Naive B cell (primary cell): ENCODE measurements at regions not wholly inside any gene's neighbourhood (a gene's known extent, or its start where the extent isn't known, plus 50 kb on each side); places are given as distances from the start of the nearest gene placed in this dataset.

Experiments
- ATAC-seq, 2 donors: fragments of 150-1000 bp; cut with Tn5 transposase; 2 replicates each; pipeline ENCODE4 v1.10.0; 2021; ENCODE audit warnings: low read depth in 2 of 2, mild to moderate bottlenecking in 2 of 2, moderate library complexity in 2 of 2
- DNase-seq: peaks from one replicate; pipeline ENCODE4 v3.0.0; 2022
- H3K27ac Mint-ChIP-seq, 6 donors: one replicate each; pipeline ENCODE4 v1.8.0; 2020 to 2022; ENCODE audit warnings: mild to moderate bottlenecking in 6 of 6, mixed read lengths in 6 of 6, moderate library complexity in 5 of 6, inconsistent platforms in 2 of 6
- H3K27me3 Mint-ChIP-seq, 3 donors: one replicate each; pipeline ENCODE4 v1.8.0; 2021 to 2022; ENCODE audit warnings: mixed read lengths in 3 of 3, mild to moderate bottlenecking in 1 of 3
- H3K36me3 Mint-ChIP-seq, 2 donors: one replicate each; pipeline ENCODE4 v1.8.0; 2020 to 2022; ENCODE audit warnings: mixed read lengths in 2 of 2, inconsistent platforms in 1 of 2, mild to moderate bottlenecking in 1 of 2
- H3K4me1 Mint-ChIP-seq, 3 donors: one replicate each; pipeline ENCODE4 v1.8.0; 2020 to 2022; ENCODE audit warnings: mixed read lengths in 3 of 3, inconsistent platforms in 1 of 3, mild to moderate bottlenecking in 1 of 3, moderate library complexity in 1 of 3
- H3K4me3 Mint-ChIP-seq, 8 donors: one replicate each; pipeline ENCODE4 v1.8.0; 2020 to 2022; ENCODE audit warnings: mild to moderate bottlenecking in 8 of 8, mixed read lengths in 8 of 8, moderate library complexity in 8 of 8, inconsistent platforms in 2 of 8
- H3K9me3 Mint-ChIP-seq, 7 donors: one replicate each; pipeline ENCODE4 v1.8.0; 2020 to 2022; ENCODE audit warnings: mixed read lengths in 7 of 7, mild to moderate bottlenecking in 5 of 7, inconsistent platforms in 2 of 7, moderate library complexity in 1 of 7

DNA sequence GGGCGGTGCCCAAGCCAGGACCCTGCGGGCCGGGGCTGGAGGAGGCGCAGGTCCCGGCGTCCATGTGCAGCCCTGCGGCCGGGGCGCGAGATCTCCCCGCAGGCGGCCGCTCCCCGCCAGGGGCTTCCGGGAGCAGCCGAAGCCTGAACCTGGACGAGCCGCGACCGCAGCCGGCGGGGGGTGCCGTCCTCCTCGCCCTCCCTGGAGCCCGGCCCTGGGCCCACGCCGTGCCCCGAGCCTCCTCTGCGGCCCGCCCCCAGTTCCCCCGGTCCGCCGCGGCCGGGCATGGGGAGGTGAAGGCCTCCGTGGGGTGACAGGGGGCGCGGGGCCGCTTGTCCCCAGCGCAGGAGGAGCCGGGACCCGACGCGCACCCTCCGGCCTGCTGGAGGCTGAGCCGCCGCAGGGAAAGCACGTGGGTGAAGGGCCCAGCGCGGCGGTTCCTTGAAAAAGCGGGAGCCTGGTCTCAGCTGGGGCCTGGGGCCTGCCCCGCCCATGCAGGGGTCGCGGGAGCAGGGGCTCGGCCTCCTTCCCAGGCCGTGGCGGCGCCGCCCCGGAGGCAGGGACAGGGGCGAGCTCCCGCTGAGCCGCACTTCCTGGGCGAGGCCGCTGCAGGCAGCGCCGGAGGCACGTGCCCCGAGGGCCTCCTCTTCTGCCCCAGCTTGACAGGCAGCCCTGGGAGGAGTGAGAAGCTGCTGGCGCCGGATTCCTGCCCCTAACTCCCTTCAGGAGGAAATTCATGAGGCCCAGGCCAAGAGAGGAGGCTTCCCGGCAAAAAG, 55.6 kb upstream of the PPP2R5C start:
- peaks cover 12 to 24% (median 17%) of the 10 kb centered on the region in 3 donors for H3K4me1 Mint-ChIP-seq
- peak; percentile 52 for DNase-seq

DNA sequence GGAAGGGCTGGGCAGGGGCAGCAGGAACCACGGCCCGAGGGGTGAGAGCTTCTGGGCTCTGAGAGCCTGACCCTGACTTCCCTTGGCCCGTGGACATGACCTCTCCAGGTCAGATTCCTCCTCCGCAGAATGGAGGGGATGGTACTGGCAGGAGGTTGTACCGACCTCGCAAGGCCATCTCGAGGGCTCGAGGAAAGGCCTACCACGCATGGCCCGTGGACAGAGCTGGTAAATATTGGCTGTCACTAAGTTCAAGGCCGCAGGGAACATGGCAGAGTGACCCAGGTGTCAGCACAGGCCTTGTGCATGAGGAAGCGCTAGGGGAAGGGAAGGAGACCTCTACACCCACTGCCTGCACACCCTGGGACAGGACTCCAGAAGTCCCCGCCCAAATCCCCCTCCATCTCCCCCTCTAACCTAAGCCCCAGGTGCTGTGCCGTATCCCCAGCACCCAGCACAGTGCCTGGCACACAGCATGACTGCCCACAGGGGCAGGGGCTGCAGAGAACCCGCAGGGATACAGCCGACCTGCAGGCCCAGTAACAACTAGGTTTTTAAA, 54.9 kb upstream of the PPP2R5C start:
- no peak for DNase-seq
- peaks cover 12 to 24% (median 17%) of the 10 kb centered on the region in 3 donors for H3K4me1 Mint-ChIP-seq

More for the DNA sequence above, 55.6 kb upstream of the PPP2R5C start:
- H3K27me3 Mint-ChIP-seq = peaks cover 8 to 14% (median 12%) of the 10 kb centered on the region in 3 donors
- H3K36me3 Mint-ChIP-seq = no peaks in the 10 kb centered on the region
- no peaks in the 10 kb centered on the region for H3K9me3 Mint-ChIP-seq
- peak overlapping the region; percentile 69 to 91 (median 84) for H3K4me3 Mint-ChIP-seq
- peak overlapping the region in 2 of 6 donors; percentile 9 to 81 for H3K27ac Mint-ChIP-seq
- peak; percentile 76 to 77 for ATAC-seq

DNA sequence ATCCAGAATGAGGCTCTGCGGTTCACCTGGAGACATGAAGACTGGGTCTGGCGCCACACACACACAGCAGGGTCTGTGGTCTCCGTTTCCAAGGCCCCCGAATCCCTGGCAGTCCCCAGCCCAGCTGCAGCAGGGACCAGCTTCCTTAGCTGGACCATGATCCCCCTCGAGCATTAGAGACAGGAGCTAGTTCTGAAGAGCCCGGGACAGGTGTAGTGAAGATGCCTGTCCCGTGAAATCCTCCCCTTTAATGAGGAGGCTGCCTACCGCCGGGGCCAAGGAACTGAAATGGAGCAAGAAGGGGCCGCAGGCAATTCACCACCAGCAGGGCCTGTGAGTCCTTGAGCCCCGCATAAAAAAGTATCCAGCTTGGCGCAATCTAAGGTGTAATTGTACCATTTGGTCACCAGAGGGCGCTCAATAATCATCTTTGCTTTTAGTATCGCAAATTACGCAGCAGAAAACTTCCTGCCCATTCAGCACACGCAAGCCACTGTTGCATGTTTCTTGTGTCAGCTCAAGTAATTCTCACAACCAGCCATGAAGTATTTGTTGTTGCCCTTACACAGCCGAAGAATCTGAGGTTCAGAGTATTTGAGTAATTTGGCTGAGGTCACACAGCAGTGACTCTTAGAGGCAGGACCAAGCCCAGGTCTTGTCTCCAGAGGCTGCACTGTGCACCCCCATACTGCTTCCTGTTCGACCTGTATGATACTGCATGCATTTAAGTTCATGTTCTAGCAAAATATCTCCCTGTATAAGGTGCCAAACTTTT, 54.3 kb upstream of the PPP2R5C start:
- Mint-ChIP-seq H3K27ac (peak overlapping the region in 3 of 6 donors; percentile 6 to 37 (median 28)), H3K36me3 (no peaks in the 10 kb centered on the region), H3K4me1 (peaks cover 12 to 24% (median 17%) of the 10 kb centered on the region in 3 donors), H3K27me3 (peaks cover 8 to 14% (median 10%) of the 10 kb centered on the region in 3 donors), H3K9me3 (no peaks in the 10 kb centered on the region), H3K4me3 (peak overlapping the region; percentile 48 to 86 (median 72))
- ATAC-seq = peak; percentile 52 to 62
- DNase-seq = peak; percentile 76

More for the DNA sequence above, 54.9 kb upstream of the PPP2R5C start:
- Mint-ChIP-seq H3K4me3 (peak overlapping the region in 7 of 8 donors; percentile 39 to 86 (median 63)), H3K27me3 (peaks cover 8 to 14% (median 10%) of the 10 kb centered on the region in 3 donors), H3K9me3 (no peaks in the 10 kb centered on the region), H3K27ac (peak overlapping the region in 4 of 6 donors; percentile 33 to 69 (median 49)), H3K36me3 (no peaks in the 10 kb centered on the region)
- ATAC-seq = no peak

DNA sequence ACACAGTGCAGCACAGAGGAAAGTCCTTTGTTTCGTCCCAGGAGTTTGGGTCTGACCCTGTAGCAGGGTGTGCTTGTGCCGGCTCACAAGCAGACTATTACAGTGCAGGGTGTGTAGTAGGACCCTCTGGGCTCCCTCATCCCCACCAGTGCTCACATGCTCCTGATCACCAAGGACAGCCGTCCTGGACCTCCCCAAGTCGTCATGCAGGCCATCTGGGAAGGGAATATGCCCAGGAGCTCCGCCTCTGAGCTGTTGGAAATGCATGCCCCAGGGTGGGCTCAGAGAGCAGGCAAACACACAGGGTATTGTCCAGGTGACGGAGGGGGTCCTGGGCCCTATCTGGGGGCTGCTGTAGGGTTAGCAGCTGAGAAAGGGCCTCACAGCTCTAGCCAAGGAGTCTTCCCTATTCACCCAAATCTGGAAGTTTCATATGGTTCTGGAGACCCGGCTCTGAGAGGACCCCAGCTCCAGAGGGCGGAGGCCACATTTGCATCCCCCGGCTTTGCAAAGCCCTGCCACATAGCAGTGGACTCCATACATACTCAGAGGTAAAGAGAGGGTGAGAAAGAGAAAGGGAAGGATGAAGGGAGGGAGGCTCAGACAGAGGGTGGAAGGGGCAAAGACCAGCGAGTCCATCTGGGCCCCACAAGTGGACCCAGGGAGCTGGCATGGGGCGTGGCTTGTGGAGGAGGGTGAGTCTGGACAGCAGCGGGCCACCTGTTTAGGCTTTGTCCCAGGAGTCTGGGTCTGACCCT, 53.5 kb upstream of the PPP2R5C start:
- Mint-ChIP-seq H3K4me1 (peaks cover 12 to 24% (median 17%) of the 10 kb centered on the region in 3 donors), H3K4me3 (no peak overlapping the region), H3K36me3 (no peaks in the 10 kb centered on the region), H3K9me3 (no peaks in the 10 kb centered on the region), H3K27me3 (peaks cover 8 to 14% (median 10%) of the 10 kb centered on the region in 3 donors), H3K27ac (no peak overlapping the region)
- no peak for ATAC-seq
- no peak for DNase-seq

DNA sequence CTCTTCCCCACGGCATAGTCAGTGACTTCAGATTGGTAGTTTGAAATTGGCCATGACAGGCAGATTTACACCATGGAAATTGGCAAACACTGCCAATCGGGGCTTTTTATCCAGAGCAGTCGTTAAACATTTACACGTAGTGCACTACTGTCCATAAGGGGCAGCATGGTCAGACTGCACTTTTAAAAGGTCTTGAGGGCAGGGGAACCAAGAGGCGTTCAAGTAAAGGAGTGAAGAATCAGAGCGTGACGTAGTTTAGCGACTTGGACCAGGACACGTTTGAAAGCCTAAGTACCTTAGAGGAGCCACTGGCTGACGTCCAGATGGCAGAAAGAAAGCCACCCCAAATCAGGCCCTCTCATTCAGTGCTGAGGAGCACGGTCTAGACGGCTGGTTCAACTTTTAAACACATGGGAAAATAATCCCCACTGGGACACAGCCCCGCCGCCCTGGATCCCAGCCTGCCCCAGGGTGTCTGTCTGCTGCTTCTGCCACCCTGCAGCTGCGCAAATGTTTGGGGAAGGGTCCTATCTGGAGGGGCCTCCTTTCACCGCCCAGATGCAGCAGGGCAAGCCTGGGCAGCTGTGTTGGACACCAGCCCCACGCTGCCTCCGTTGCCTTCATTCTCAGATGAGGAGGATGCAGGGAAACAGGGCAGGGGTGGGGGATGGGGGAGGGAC, 52.5 kb upstream of the PPP2R5C start:
- H3K4me3 Mint-ChIP-seq = no peak overlapping the region
- DNase-seq (no peak), ATAC-seq (no peak)
- H3K36me3 Mint-ChIP-seq = no peaks in the 10 kb centered on the region
- peaks cover 12 to 24% (median 17%) of the 10 kb centered on the region in 3 donors for H3K4me1 Mint-ChIP-seq
- H3K27me3 Mint-ChIP-seq = peaks cover 10 to 14% (median 12%) of the 10 kb centered on the region in 3 donors
- no peak overlapping the region for H3K27ac Mint-ChIP-seq
- H3K9me3 Mint-ChIP-seq = no peaks in the 10 kb centered on the region

DNA sequence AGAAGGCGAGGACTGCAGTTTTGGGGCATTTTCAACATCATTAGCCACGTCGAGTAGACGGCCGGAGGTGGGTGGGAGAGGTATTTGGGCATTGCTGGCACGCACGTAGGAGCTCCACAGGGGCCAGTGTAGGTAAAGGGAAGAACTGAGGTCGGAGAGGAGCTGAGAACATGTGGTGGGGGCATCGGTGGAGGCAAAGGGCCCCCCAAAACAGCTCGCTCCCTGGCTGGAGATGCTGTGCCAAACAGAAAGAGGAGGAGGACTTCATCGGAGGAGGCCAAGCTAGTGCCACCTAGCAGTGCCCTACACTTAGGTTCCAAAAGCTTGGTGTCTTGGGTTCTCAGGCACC, 52.0 kb upstream of the PPP2R5C start:
- ATAC-seq = no peak

DNA sequence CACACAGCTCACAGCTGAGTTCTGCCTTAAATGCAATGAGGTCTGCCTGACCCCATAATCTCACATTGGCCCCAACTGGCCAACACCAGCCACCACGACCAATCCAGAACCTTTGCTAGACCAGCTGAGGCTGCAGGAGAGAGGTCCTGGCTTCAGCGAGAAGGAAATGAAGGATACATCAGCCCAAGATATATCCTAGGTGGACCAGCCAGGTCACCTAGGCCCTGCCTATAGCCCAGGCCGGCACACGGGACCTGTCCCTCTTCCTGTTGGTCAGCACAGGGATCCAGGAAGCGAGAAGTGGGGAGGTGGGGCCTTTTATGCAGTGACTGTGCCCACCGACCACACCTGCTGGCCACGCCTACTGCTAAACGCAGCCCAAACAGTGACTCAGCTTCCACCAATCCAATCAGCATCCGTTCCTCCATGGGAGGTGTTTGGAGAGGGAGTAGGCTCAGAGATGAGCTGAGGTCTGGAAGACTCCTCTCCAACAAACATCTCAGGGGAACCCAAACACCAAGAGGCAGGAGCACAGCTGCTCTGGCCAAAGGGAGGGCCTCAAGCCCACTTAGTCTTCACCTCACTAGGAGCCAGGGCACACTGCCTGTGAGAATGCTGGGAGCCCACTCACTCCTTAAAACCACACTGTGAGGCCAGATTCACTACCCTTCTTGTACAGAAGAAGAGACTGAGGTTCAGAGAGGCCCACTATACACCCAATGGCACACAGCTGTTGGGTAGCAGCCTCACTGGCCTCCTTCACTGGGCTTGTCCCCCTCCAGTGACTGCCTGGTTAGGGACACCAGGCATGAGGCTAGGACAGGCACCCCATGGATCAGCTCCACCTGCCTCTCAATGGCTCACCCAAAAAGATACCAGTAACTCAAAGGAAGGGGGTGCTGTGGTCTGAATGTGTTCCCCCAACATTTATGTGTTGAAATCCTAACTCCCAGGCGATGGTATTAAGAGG, 51.3 kb upstream of the PPP2R5C start:
- Mint-ChIP-seq H3K27ac (peak overlapping the region in 1 of 6 donors; percentile 39), H3K36me3 (no peaks in the 10 kb centered on the region), H3K4me1 (peaks cover 9 to 22% (median 15%) of the 10 kb centered on the region in 3 donors), H3K9me3 (peaks cover 0 to 3% (median 0%) of the 10 kb centered on the region in 7 donors), H3K4me3 (no peak overlapping the region), H3K27me3 (peaks cover 4 to 14% (median 14%) of the 10 kb centered on the region in 3 donors)
- ATAC-seq (no peak), DNase-seq (no peak)

More for the DNA sequence above, 52.0 kb upstream of the PPP2R5C start:
- peaks cover 10 to 14% (median 14%) of the 10 kb centered on the region in 3 donors for H3K27me3 Mint-ChIP-seq
- no peak for DNase-seq
- no peak overlapping the region for H3K27ac Mint-ChIP-seq
- peaks cover 12 to 24% (median 17%) of the 10 kb centered on the region in 3 donors for H3K4me1 Mint-ChIP-seq
- no peaks in the 10 kb centered on the region for H3K36me3 Mint-ChIP-seq
- no peak overlapping the region for H3K4me3 Mint-ChIP-seq
- H3K9me3 Mint-ChIP-seq = peaks cover 0 to 2% (median 0%) of the 10 kb centered on the region in 7 donors

DNA sequence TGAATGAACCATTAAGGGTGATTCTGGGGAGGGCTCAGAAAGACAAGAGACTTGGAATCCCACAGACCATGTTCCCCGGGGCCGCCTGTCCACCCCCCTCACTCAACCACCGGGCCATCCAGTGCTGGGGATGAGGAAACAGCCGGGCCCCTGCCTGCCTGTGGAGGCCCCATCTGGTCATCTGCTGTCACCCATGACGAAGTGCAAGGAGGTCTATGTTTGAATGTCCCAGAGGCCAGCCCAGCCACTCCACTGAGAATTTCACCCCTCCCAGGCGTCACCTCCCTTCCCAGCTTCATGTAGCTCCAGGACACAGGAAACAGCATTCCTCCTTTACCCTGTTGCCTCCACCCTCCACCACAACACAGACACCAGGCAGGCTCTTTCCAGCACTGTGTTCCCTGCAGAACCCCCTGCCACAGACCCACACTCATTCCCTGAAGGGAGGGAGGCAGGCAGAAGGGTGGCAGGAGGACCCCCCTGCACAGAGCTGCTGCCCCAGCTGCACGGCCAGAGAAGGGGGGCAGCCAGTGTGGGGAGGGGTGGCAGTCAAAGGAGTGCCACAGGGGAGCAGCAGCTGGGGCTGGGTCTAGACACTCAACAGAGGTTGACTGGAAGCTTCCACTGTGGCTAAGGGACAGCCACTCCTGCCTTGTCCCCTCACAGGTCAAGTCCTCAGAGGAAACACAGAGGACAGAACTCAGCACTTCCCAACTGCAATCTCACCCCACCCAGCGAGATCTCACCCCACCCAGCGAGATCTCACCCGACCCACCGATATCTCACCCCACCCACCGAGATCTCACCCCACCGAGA, 50.3 kb upstream of the PPP2R5C start:
- peaks cover 8 to 24% (median 13%) of the 10 kb centered on the region in 3 donors for H3K27me3 Mint-ChIP-seq
- H3K36me3 Mint-ChIP-seq = no peaks in the 10 kb centered on the region
- H3K9me3 Mint-ChIP-seq = peaks cover 0 to 3% (median 0%) of the 10 kb centered on the region in 7 donors
- DNase-seq = no peak
- ATAC-seq = no peak
- H3K4me1 Mint-ChIP-seq = peaks cover 6 to 17% (median 12%) of the 10 kb centered on the region in 3 donors
- no peak overlapping the region for H3K4me3 Mint-ChIP-seq
- H3K27ac Mint-ChIP-seq = no peak overlapping the region
